GM10248 (cell line): ENCODE measurements at regions not wholly inside any gene's neighbourhood (a gene's known extent, or its start where the extent isn't known, plus 50 kb on each side); places are given as distances from the start of the nearest gene placed in this dataset.

Experiments used
- CTCF ChIA-PET: fragments of 300-600 bp; sonication (Branson Sonifier 250); formaldehyde crosslinking; extraction: SDS; loops from one replicate; lab custom pipeline; 2021; ENCODE audit warnings: antibody characterized with exemption; lab: Yijun Ruan, JAX
- POLR2A ChIA-PET: fragments of 350-650 bp; sonication (Branson Sonifier 250); formaldehyde crosslinking; extraction: SDS; loops from one replicate; lab custom pipeline; 2020; ENCODE audit warnings: antibody characterized with exemption; lab: Yijun Ruan, JAX
- DNase-seq: peaks from one replicate; pipeline ENCODE4 v3.0.0; 2012; ENCODE audit errors: extremely low spot score
- TF ChIP-seq, protein P1 (sequence below): IDR thresholded peaks from 2 replicates; pipeline ENCODE4 v1.5.1; 2012; ENCODE audit warnings: mild to moderate bottlenecking, low read depth; ENCODE audit errors: extremely low read depth, missing control alignments, control extremely low read depth

DNA sequence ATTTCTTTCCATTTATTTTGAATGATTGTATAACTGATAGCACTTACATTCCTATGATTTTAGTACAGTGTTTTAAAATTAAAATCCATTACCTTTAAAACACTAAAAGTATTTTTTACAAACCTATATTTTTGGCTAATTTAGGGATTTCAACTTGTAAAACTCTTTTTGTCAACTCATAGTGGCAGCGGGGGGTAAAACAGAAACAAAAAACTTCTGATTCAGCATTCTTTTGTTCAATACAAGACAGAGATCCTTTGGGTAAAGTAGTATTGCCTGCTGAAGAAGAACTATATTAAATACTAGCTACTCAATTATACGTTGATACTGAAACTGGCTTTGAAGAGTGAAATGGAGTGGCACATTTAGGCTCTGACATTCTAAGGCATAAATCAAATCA is 437.4 kb upstream of the CDH19 start:
- no peak for DNase-seq
- ChIA-PET CTCF (interaction anchor here (1.2 kb wide), 1 partner anchor 9 kb away, joined by 3 read pairs; no protein-coding TSS in a partner anchor), POLR2A (no interaction called here)
- TF ChIP-seq, protein P1, sequence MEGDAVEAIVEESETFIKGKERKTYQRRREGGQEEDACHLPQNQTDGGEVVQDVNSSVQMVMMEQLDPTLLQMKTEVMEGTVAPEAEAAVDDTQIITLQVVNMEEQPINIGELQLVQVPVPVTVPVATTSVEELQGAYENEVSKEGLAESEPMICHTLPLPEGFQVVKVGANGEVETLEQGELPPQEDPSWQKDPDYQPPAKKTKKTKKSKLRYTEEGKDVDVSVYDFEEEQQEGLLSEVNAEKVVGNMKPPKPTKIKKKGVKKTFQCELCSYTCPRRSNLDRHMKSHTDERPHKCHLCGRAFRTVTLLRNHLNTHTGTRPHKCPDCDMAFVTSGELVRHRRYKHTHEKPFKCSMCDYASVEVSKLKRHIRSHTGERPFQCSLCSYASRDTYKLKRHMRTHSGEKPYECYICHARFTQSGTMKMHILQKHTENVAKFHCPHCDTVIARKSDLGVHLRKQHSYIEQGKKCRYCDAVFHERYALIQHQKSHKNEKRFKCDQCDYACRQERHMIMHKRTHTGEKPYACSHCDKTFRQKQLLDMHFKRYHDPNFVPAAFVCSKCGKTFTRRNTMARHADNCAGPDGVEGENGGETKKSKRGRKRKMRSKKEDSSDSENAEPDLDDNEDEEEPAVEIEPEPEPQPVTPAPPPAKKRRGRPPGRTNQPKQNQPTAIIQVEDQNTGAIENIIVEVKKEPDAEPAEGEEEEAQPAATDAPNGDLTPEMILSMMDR = no peak

DNA sequence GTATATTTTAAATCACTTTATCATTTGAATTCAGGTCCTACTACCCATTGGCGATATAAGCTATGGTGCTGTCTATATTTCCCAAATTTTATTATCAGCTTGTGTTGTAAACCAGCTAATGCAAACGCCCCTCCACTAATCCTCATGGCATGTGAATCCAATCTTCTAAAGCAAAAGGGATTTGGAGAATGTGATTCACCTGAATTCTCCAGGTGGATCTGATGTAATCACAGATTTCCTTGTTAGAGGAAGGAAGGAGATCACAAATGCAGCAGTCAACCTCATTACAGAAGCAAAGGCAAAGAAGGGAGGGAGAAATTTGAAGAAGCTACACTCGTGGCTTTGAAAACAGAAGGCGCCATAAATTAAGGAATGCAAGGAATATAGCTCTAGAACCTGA is 431.1 kb upstream of the CDH19 start:
- TF ChIP-seq, protein P1 = no peak
- POLR2A ChIA-PET = no interaction called here
- DNase-seq = no peak
- CTCF ChIA-PET = no interaction called here

DNA sequence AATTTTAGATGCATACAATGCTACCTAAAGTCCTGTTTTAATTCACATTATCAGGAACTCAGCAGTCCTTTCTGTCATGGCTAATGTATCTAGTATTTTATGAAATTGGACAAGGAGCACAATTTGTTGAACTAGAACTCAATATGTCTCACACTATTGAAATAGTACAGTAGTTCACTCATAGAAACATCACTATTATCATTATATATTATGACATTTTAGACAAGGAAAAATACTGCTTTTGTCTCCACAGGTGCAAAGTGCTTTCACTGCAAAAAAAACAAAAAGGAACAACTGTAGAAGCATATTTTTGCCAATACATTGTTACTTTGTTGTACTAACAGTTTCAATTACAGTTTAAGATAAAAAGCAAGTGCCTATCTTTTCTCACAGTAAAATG is 419.2 kb upstream of the CDH19 start:
- no peak for DNase-seq
- TF ChIP-seq, protein P1 = no peak
- ChIA-PET POLR2A (no interaction called here), CTCF (no interaction called here)

DNA sequence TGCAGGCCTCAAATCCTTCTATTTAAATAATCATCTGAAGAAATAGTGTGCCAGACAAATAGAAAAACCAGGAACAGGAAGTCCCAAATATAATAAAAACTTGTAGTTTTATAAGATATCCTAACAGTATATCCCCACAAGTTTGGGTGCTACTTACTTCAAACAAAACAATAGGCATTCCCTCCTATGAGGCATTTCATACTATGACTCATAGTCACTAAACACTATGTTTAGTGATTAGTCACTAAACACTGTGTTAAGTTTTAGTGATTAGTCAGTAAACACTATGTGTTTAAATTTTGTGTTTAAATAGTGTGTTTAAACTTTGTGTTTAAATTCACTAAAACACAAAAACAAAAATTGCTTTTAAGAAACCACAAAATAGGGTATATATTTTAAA is 407.0 kb upstream of the CDH19 start:
- TF ChIP-seq, protein P1 = no peak
- POLR2A ChIA-PET = no interaction called here
- CTCF ChIA-PET = no interaction called here
- no peak for DNase-seq

DNA sequence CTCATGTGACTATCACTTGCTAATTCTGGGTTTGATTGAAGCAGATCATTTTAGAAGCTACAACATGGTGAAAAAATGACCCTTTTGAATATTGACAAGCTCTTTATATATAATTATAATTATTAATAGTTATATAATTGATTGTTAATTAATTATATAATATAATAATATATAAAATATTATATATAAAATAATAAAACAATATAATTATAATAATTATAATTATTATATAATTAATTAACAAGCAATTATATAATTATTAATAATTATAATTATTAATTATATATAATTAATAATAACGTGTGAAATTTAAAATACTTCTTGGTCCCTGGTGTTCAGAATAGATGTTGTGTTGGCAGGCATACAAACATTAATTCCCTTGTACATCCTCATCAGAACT is 404.1 kb upstream of the CDH19 start:
- POLR2A ChIA-PET = no interaction called here
- no peak for DNase-seq
- TF ChIP-seq, protein P1 = no peak
- CTCF ChIA-PET = no interaction called here

DNA sequence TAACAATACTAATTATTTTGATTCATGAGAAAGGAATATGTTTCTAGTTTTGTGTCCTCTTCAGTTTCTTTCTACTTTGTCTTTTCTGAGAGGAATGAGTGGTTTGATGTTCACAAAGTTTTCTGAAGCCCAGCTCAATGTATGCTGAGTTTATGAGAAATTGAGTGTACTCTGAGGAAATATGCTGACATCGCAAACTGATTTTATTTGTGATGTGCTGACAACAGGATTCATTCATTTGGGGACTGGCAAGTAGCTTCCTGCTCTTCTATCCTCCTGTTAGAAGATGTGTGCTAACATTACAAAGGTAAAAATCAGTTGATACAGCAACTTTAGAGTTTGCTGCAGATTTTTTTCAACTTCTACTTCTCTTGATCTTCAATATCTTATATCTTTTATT is 403.2 kb upstream of the CDH19 start:
- TF ChIP-seq, protein P1 = no peak
- DNase-seq = no peak
- POLR2A ChIA-PET = no interaction called here
- CTCF ChIA-PET = no interaction called here

DNA sequence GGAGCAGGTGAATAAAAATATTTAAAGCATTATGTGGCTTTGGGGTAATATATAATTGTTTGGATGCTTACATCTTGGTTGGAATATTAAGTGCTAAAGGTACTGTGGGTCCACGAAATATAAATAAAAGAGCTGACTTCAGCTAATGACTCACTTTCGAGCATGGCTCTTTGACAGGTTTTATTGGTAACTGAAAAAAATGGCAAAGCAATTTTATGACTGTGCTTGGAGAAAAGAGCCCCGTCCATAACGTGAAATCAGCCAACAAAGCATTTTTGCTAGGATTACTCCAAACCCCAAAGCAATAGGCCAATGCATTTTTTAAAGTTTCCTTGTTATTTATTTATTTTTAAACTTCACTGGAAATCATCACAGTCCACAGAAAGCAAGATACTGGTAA is 397.2 kb upstream of the CDH19 start:
- DNase-seq = no peak
- ChIA-PET CTCF (interaction anchor here (2.8 kb wide), 1 partner anchor 13 kb away, joined by 12 read pairs; no protein-coding TSS in a partner anchor), POLR2A (no interaction called here)
- TF ChIP-seq, protein P1 = no peak
